ENCODE measurements at regions not wholly inside any gene's neighbourhood (a gene's known extent, or its start where the extent isn't known, plus 50 kb on each side); places are given as distances from the start of the nearest gene placed in this dataset.
A peak's percentile ranks its signal among the peaks of the same experiment; 100 is the strongest.

GRCh38 chr11:119551420-119552105, 128.6 kb upstream of the THY1 start:
- DNase-seq (ENCODE audit: low read depth) = no peak
- in situ Hi-C loops (cut with HindIII; ENCODE audit: low pct_unique_long_range_greater_than_20kb, low sequenced_read_pairs) = no loop called here

GRCh38 chr11:119550053-119550752, 127.2 kb upstream of the THY1 start:
- no peak for DNase-seq (ENCODE audit: low read depth)

GRCh38 chr11:119547511-119547910, 124.5 kb upstream of the THY1 start:
- DNase-seq (ENCODE audit: low read depth) = no peak
- in situ Hi-C loops (cut with HindIII; ENCODE audit: low pct_unique_long_range_greater_than_20kb, low sequenced_read_pairs) = no loop called here

More at GRCh38 chr11:119550053-119550752, 127.2 kb upstream of the THY1 start:
- in situ Hi-C loops (cut with HindIII; ENCODE audit: low pct_unique_long_range_greater_than_20kb, low sequenced_read_pairs) = no loop called here

GRCh38 chr11:119545978-119546915, 123.3 kb upstream of the THY1 start:
- no peak for DNase-seq (ENCODE audit: low read depth)
- in situ Hi-C loops (cut with HindIII; ENCODE audit: low pct_unique_long_range_greater_than_20kb, low sequenced_read_pairs) = no loop called here

- in situ Hi-C loops (cut with HindIII; ENCODE audit: low pct_unique_long_range_greater_than_20kb, low sequenced_read_pairs) = no loop called here
- DNase-seq (ENCODE audit: low read depth) = no peak
These were observed 117.6 kb upstream of the THY1 start for GRCh38 chr11:119540370-119541125.

- in situ Hi-C loops (cut with HindIII; ENCODE audit: low pct_unique_long_range_greater_than_20kb, low sequenced_read_pairs) = no loop called here
- DNase-seq (ENCODE audit: low read depth) = no peak
These were observed 116.6 kb upstream of the THY1 start for GRCh38 chr11:119539583-119539982.

GRCh38 chr11:119538753-119539152, 115.8 kb upstream of the THY1 start:
- DNase-seq (ENCODE audit: low read depth) = no peak
- in situ Hi-C loops (cut with HindIII; ENCODE audit: low pct_unique_long_range_greater_than_20kb, low sequenced_read_pairs) = no loop called here

- no peak for DNase-seq (ENCODE audit: low read depth)
- in situ Hi-C loops (cut with HindIII; ENCODE audit: low pct_unique_long_range_greater_than_20kb, low sequenced_read_pairs) = no loop called here
These were observed 114.6 kb upstream of the THY1 start for GRCh38 chr11:119537306-119538253.

- DNase-seq (ENCODE audit: low read depth) = no peak
- in situ Hi-C loops (cut with HindIII; ENCODE audit: low pct_unique_long_range_greater_than_20kb, low sequenced_read_pairs) = no loop called here
These were observed 113.8 kb upstream of the THY1 start for GRCh38 chr11:119536801-119537200.

GRCh38 chr11:119533921-119534736, 111.2 kb upstream of the THY1 start:
- in situ Hi-C loops (cut with HindIII; ENCODE audit: low pct_unique_long_range_greater_than_20kb, low sequenced_read_pairs) = no loop called here
- peak; percentile 61 for DNase-seq (ENCODE audit: low read depth)

- in situ Hi-C loops (cut with HindIII; ENCODE audit: low pct_unique_long_range_greater_than_20kb, low sequenced_read_pairs) = no loop called here
These were observed 110.5 kb upstream of the THY1 start for GRCh38 chr11:119533462-119533861.

GRCh38 chr11:119532551-119532950, 109.6 kb upstream of the THY1 start:
- in situ Hi-C loops (cut with HindIII; ENCODE audit: low pct_unique_long_range_greater_than_20kb, low sequenced_read_pairs) = no loop called here
- DNase-seq (ENCODE audit: low read depth) = no peak

More at GRCh38 chr11:119533462-119533861, 110.5 kb upstream of the THY1 start:
- no peak for DNase-seq (ENCODE audit: low read depth)

GRCh38 chr11:119531623-119532022, 108.7 kb upstream of the THY1 start:
- in situ Hi-C loops (cut with HindIII; ENCODE audit: low pct_unique_long_range_greater_than_20kb, low sequenced_read_pairs) = no loop called here
- DNase-seq (ENCODE audit: low read depth) = no peak

GRCh38 chr11:119531056-119531455, 108.1 kb upstream of the THY1 start:
- in situ Hi-C loops (cut with HindIII; ENCODE audit: low pct_unique_long_range_greater_than_20kb, low sequenced_read_pairs) = no loop called here
- DNase-seq (ENCODE audit: low read depth) = no peak

- no peak for DNase-seq (ENCODE audit: low read depth)
- in situ Hi-C loops (cut with HindIII; ENCODE audit: low pct_unique_long_range_greater_than_20kb, low sequenced_read_pairs) = no loop called here
These were observed 107.5 kb upstream of the THY1 start for GRCh38 chr11:119530509-119530908.

GRCh38 chr11:119529936-119530335, 107.0 kb upstream of the THY1 start:
- DNase-seq (ENCODE audit: low read depth) = no peak
- in situ Hi-C loops (cut with HindIII; ENCODE audit: low pct_unique_long_range_greater_than_20kb, low sequenced_read_pairs) = no loop called here

Data from Caki2 (cell line).